OCI-LY7 (cell line): ENCODE measurements at regions not wholly inside any gene's neighbourhood (a gene's known extent, or its start where the extent isn't known, plus 50 kb on each side); places are given as distances from the start of the nearest gene placed in this dataset.

Experiments
- BruUV-seq: library from RNA; stranded (reverse); fragments of 400-500 nt; replicated peaks from 2 replicates; lab custom pipeline; 2021; lab: Mats Ljungman, UMichigan
- CTCF ChIA-PET: fragments of 300-600 bp; sonication (Branson Sonifier 250); formaldehyde crosslinking; loops from one replicate; lab custom pipeline; 2022; ENCODE audit warnings: antibody characterized with exemption; ENCODE audit not compliant: unreplicated experiment; lab: Charles Lee
- POLR2A ChIA-PET: fragments of 300-600 bp; sonication (Branson Sonifier 250); formaldehyde crosslinking; loops from one replicate; lab custom pipeline; 2022; ENCODE audit warnings: antibody characterized with exemption; lab: Charles Lee
- DNase-seq: peaks from one replicate; pipeline ENCODE4 v3.0.0-alpha.2; 2015; ENCODE audit warnings: low spot score
- H2AFZ ChIP-seq: fragments of 200-600 bp; sonication (generic), shearing (Covaris generic); 2 replicates; pipeline ENCODE4 v1.6.1; 2014; ENCODE audit warnings: mild to moderate bottlenecking, antibody characterized with exemption, low read length, moderate library complexity
- H3K27ac ChIP-seq: fragments of 200-600 bp; sonication (generic); 2 replicates; pipeline ENCODE4 v1.5.1; 2014; ENCODE audit warnings: mixed run types, low read depth, mild to moderate bottlenecking, moderate library complexity, low read length, inconsistent platforms; ENCODE audit not compliant: poor library complexity, severe bottlenecking
- H3K36me3 ChIP-seq: fragments of 200-600 bp; sonication (generic); 2 replicates; pipeline ENCODE4 v1.6.1; 2014; ENCODE audit warnings: mild to moderate bottlenecking, antibody characterized with exemption, low read length, moderate library complexity, mixed read lengths; ENCODE audit not compliant: insufficient read depth
- H3K4me1 ChIP-seq: fragments of 200-600 bp; sonication (generic); 2 replicates; pipeline ENCODE4 v1.5.1; 2014; ENCODE audit warnings: mild to moderate bottlenecking, low read length; ENCODE audit not compliant: insufficient read depth, poor library complexity, severe bottlenecking
- H3K4me2 ChIP-seq: fragments of 200-600 bp; sonication (generic); 2 replicates; pipeline ENCODE4 v1.6.1; 2014; ENCODE audit warnings: mild to moderate bottlenecking, low read length
- H3K4me3 ChIP-seq: fragments of 200-600 bp; sonication (generic); 2 replicates; pipeline ENCODE4 v1.5.1; 2014; ENCODE audit warnings: mild to moderate bottlenecking, low read depth, low read length; ENCODE audit not compliant: poor library complexity, severe bottlenecking
- H3K79me2 ChIP-seq: fragments of 200-600 bp; sonication (generic); 2 replicates; pipeline ENCODE4 v1.6.1; 2016; ENCODE audit warnings: low read depth, mild to moderate bottlenecking, low read length, moderate library complexity, mixed read lengths; ENCODE audit not compliant: insufficient read depth
- H3K9me2 ChIP-seq: fragments of 200-600 bp; sonication (generic); 2 replicates; pipeline ENCODE4 v1.6.1; 2016; ENCODE audit warnings: mild to moderate bottlenecking, low read length, mixed read lengths; ENCODE audit not compliant: insufficient read depth
- H3K9me3 ChIP-seq: fragments of 200-600 bp; sonication (generic); 2 replicates; pipeline ENCODE4 v1.6.1; 2014; ENCODE audit warnings: mild to moderate bottlenecking, mixed run types, low read length, mixed read lengths
- H4K20me1 ChIP-seq: fragments of 200-600 bp; sonication (generic); 2 replicates; pipeline ENCODE4 v1.6.1; 2014; ENCODE audit warnings: mild to moderate bottlenecking, antibody characterized with exemption, low read length, moderate library complexity, mixed read lengths; ENCODE audit not compliant: insufficient read depth
- CTCF ChIP-seq: fragments of 200-600 bp; sonication (generic); conservative IDR thresholded peaks from 2 replicates; pipeline ENCODE4 v1.5.1; 2014; ENCODE audit warnings: mild to moderate bottlenecking, antibody characterized with exemption, low read length, moderate library complexity, mixed read lengths
- EZH2phosphoT487 ChIP-seq: fragments of 200-600 bp; sonication (generic); IDR thresholded peaks from 2 replicates; pipeline ENCODE4 v1.6.1; 2018; ENCODE audit warnings: low read depth, borderline replicate concordance, mild to moderate bottlenecking, mixed run types, antibody characterized with exemption, low read length, moderate library complexity, mixed read lengths
- intact Hi-C: fragments of 100-400 bp; cut with micrococcal nuclease; formaldehyde crosslinking; loops from one replicate; pipeline ENCODE4 v1.10.0; 2022; ENCODE audit not compliant: unreplicated experiment

GRCh38 chr17:13143001-13143400 is 125.2 kb upstream of the ELAC2 start:
- no peak for TF ChIP-seq EZH2phosphoT487
- TF ChIP-seq CTCF = no peak
- Histone ChIP-seq H3K4me3 (no peak overlapping the region), H2AFZ (no peak overlapping the region), H3K36me3 (no peaks in the 10 kb centered on the region), H3K9me3 (no peaks in the 10 kb centered on the region), H3K27ac (no peak overlapping the region), H4K20me1 (no peaks in the 10 kb centered on the region), H3K4me2 (no peak overlapping the region), H3K9me2 (no peaks in the 10 kb centered on the region), H3K79me2 (no peaks in the 10 kb centered on the region), H3K4me1 (no peaks in the 10 kb centered on the region)
- BruUV-seq = no TSS peak
- ChIA-PET CTCF (no interaction called here), POLR2A (no interaction called here)
- DNase-seq = no peak
- intact Hi-C loops = no loop called here

DNA sequence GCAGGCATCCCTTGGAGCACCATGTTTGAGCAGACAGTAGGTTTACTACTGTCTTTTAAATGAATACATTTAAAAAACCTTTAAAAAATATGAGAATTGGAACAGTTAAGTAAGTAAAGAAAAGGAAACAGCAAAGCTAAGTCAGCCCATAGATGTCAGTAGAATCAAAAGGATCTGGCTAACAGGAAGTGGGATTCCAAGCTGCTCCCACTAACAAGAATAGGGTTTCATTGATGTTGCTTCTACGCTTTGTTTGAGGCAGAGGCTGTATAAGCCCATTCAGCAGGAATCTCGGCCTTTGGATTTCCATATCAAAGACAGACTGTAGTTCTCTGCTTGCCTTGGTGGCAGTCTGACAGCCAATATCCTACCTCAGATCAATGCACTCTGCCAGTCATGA is 122.9 kb upstream of the ELAC2 start:
- Histone ChIP-seq H3K9me2 (no peaks in the 10 kb centered on the region), H4K20me1 (no peaks in the 10 kb centered on the region), H2AFZ (no peak overlapping the region), H3K79me2 (no peaks in the 10 kb centered on the region), H3K4me3 (no peak overlapping the region), H3K4me1 (no peaks in the 10 kb centered on the region), H3K27ac (no peak overlapping the region), H3K4me2 (no peak overlapping the region), H3K36me3 (no peaks in the 10 kb centered on the region), H3K9me3 (no peaks in the 10 kb centered on the region)
- CTCF ChIA-PET = no interaction called here
- no TSS peak for BruUV-seq
- intact Hi-C loops = no loop called here
- TF ChIP-seq CTCF = no peak
- TF ChIP-seq EZH2phosphoT487 = no peak
- no peak for DNase-seq
- POLR2A ChIA-PET = no interaction called here

DNA sequence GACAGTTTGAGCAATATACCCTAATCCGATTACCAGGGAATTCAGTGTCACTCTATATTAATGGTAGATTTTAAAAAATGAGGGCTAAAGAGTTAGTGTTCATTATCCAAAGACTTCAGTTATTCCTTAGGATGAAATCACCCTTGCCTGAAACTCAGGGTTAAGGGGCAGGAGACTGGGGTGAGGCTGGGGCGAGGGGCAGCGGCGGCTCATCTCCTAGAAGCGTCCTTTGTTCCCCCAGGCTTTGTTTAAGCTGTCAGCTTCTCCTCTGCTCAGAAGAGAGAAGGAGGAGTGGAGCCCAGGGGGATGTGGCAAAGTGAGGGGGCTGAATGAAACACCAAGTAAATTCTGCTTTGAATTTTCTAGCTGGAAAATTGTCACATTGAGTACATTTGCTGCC is 117.7 kb upstream of the ELAC2 start:
- H3K9me2 ChIP-seq = no peaks in the 10 kb centered on the region
- no peaks in the 10 kb centered on the region for H3K9me3 ChIP-seq
- BruUV-seq = no TSS peak
- intact Hi-C loops = no loop called here
- H3K4me3 ChIP-seq = no peak overlapping the region
- ChIA-PET CTCF (no interaction called here), POLR2A (no interaction called here)
- TF ChIP-seq CTCF (no peak), EZH2phosphoT487 (no peak)
- no peaks in the 10 kb centered on the region for H3K79me2 ChIP-seq
- H3K27ac ChIP-seq = no peak overlapping the region
- no peaks in the 10 kb centered on the region for H4K20me1 ChIP-seq
- no peak for DNase-seq
- no peaks in the 10 kb centered on the region for H3K4me1 ChIP-seq
- H2AFZ ChIP-seq = no peak overlapping the region
- H3K4me2 ChIP-seq = no peak overlapping the region
- H3K36me3 ChIP-seq = no peaks in the 10 kb centered on the region
